SJCRH30 (cell line): ENCODE measurements at regions not wholly inside any gene's neighbourhood (a gene's known extent, or its start where the extent isn't known, plus 50 kb on each side); places are given as distances from the start of the nearest gene placed in this dataset.

Experiments used
- DNase-seq, 2 experiments: peaks; one replicate each; pipeline ENCODE4 v3.0.0-alpha.2; 2015 to 2020
- H3K27ac ChIP-seq: fragments of 250-450 bp; sonication (Bioruptor Pico); 2 replicates; pipeline ENCODE4 v1.5.1; 2020; ENCODE audit warnings: mild to moderate bottlenecking, moderate library complexity
- H3K27me3 ChIP-seq: fragments of 250-450 bp; sonication (Bioruptor Pico); 2 replicates; pipeline ENCODE4 v1.5.1; 2020; ENCODE audit warnings: mild to moderate bottlenecking, moderate library complexity
- H3K36me3 ChIP-seq: fragments of 250-450 bp; sonication (Bioruptor Pico); 2 replicates; pipeline ENCODE4 v1.5.1; 2020; ENCODE audit warnings: mild to moderate bottlenecking, moderate library complexity
- H3K4me1 ChIP-seq: fragments of 250-450 bp; sonication (Bioruptor Pico); 2 replicates; pipeline ENCODE4 v1.5.1; 2020; ENCODE audit warnings: mild to moderate bottlenecking, moderate library complexity
- H3K4me3 ChIP-seq: fragments of 250-450 bp; sonication (Bioruptor Pico); 2 replicates; pipeline ENCODE4 v1.5.1; 2020; ENCODE audit warnings: mild to moderate bottlenecking, moderate library complexity
- H3K9me3 ChIP-seq: fragments of 250-450 bp; sonication (Bioruptor Pico); replicated peaks from 2 replicates; pipeline ENCODE4 v1.5.1; 2020; ENCODE audit warnings: mild to moderate bottlenecking, moderate library complexity

- H3K9me3 ChIP-seq, result no peaks in the 10 kb centered on the region
These were observed 389.6 kb upstream of the JAG1 start for GRCh38 chr20:11063444-11063843.

GRCh38 chr20:11064946-11065345 lies 391.1 kb upstream of the JAG1 start:
- H3K27me3 ChIP-seq, result no peaks in the 10 kb centered on the region
- H3K9me3 ChIP-seq, result no peaks in the 10 kb centered on the region
- no peaks in the 10 kb centered on the region for H3K36me3 ChIP-seq
- H3K4me3 ChIP-seq, result no peak overlapping the region
- H3K4me1 ChIP-seq, result 0 out of 2 replicates have a peak, but pooled peaks cover 7% of the 10 kb centered on the region
- no peak for DNase-seq
- H3K27ac ChIP-seq, result no peak overlapping the region

More at GRCh38 chr20:11063444-11063843, 389.6 kb upstream of the JAG1 start:
- Histone ChIP-seq H3K36me3 (no peaks in the 10 kb centered on the region), H3K27me3 (no peaks in the 10 kb centered on the region), H3K4me1 (0 out of 2 replicates have a peak, but pooled peaks cover 7% of the 10 kb centered on the region), H3K27ac (no peak overlapping the region), H3K4me3 (no peak overlapping the region)
- no peak for DNase-seq

- Histone ChIP-seq H3K9me3 (no peaks in the 10 kb centered on the region), H3K27ac (no peak overlapping the region), H3K27me3 (no peaks in the 10 kb centered on the region), H3K4me1 (no peaks in the 10 kb centered on the region), H3K4me3 (no peak overlapping the region), H3K36me3 (no peaks in the 10 kb centered on the region)
- DNase-seq, result no peak
These were observed 393.6 kb upstream of the JAG1 start for GRCh38 chr20:11067359-11067758.

DNA sequence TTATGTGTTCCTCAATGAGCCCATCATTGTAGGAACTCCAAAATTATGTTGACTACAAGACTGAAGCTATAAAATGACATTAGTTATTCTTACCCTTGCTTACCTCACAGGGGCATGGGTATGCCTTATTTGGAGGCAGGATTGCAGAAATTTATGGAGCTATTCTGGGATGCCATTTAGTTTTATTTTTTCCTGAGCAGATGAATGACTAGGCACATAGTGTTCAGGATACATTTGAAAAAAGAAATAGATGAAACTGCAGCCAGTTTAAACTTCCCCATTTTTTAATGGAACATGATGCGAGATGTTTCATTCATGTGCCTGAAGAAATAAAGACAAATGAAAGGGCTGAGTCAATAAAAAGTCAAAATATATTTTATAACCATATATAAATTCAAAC lies 399.2 kb upstream of the JAG1 start:
- H3K4me1 ChIP-seq, result no peaks in the 10 kb centered on the region
- H3K4me3 ChIP-seq, result no peak overlapping the region
- no peaks in the 10 kb centered on the region for H3K9me3 ChIP-seq
- no peaks in the 10 kb centered on the region for H3K27me3 ChIP-seq
- DNase-seq, result no peak
- H3K27ac ChIP-seq, result no peak overlapping the region
- no peaks in the 10 kb centered on the region for H3K36me3 ChIP-seq

DNA sequence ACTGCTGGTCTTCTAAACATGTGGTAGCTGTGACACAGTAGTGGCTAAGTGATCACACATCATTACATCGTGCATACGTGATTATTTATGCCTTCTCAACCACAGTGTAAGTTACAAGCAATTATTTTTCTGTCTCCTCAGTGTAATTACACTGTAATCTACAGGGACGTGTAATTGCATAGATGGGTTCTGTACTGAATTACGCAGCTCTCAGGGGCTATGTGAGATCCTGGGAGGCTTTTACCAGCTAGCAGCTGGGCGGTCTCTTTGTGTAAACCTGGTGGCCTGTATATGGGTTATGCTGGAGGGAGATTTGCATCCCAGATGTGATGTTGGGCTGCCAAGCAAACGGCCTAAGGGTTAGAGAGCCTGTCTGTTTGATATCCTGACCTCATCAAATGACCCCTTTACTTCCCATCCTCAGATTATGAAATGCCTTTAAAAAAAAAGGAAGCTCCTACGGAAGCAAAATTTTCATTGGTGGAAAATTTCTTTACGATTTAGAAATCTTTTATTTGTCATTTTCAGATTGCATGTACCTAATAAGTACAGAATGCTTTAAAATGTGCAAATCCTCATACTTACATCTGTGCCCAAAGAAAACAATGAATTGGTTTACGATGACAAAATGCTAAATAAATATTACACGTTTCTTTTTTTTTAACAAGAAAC lies 402.8 kb upstream of the JAG1 start:
- Histone ChIP-seq H3K4me1 (no peaks in the 10 kb centered on the region), H3K27ac (no peak overlapping the region), H3K36me3 (no peaks in the 10 kb centered on the region), H3K4me3 (no peak overlapping the region), H3K9me3 (no peaks in the 10 kb centered on the region), H3K27me3 (no peaks in the 10 kb centered on the region)
- DNase-seq, result no peak

GRCh38 chr20:11077226-11077625 lies 403.4 kb upstream of the JAG1 start:
- DNase-seq, result no peak
- Histone ChIP-seq H3K36me3 (no peaks in the 10 kb centered on the region), H3K4me3 (no peak overlapping the region), H3K27ac (no peak overlapping the region), H3K27me3 (no peaks in the 10 kb centered on the region; the same call in 1 of the 2 replicates), H3K4me1 (no peaks in the 10 kb centered on the region), H3K9me3 (no peaks in the 10 kb centered on the region)

- H3K9me3 ChIP-seq, result no peaks in the 10 kb centered on the region
- no peak overlapping the region for H3K27ac ChIP-seq
- H3K36me3 ChIP-seq, result no peaks in the 10 kb centered on the region
- no peaks in the 10 kb centered on the region for H3K4me1 ChIP-seq
- H3K27me3 ChIP-seq, result no peaks in the 10 kb centered on the region; the same call in 1 of the 2 replicates
- DNase-seq, result no peak
- no peak overlapping the region for H3K4me3 ChIP-seq
These were observed 406.2 kb upstream of the JAG1 start for GRCh38 chr20:11080010-11080409.

- H3K27ac ChIP-seq, result no peak overlapping the region
- DNase-seq, result no peak
These were observed 407.1 kb upstream of the JAG1 start for GRCh38 chr20:11080781-11081377.

DNA sequence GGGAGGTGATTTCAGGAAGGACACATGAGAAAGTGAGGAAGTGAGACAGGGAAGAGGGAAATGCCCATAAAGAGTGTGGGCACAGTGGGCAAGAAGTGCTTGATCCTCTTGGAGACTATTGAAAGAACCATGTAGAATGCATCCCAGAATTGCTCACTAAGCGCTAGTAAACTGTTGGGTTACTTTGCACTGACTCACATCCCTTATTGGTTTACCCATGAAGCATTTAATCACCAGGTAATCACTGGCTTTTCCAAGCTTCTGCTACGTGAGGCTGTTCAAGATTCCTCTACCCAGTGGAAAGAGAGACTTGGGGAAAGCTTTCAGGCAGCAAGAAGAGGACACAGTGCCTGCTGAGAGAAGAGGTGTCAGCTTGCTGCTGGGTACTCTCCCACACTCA lies 410.0 kb upstream of the JAG1 start:
- no peak overlapping the region for H3K4me3 ChIP-seq
- no peaks in the 10 kb centered on the region for H3K36me3 ChIP-seq
- H3K4me1 ChIP-seq, result no peaks in the 10 kb centered on the region
- no peak overlapping the region for H3K27ac ChIP-seq
- H3K27me3 ChIP-seq, result no peaks in the 10 kb centered on the region; the same call in 1 of the 2 replicates
- DNase-seq, result no peak
- no peaks in the 10 kb centered on the region for H3K9me3 ChIP-seq

More at GRCh38 chr20:11080781-11081377, 407.1 kb upstream of the JAG1 start:
- Histone ChIP-seq H3K27me3 (no peaks in the 10 kb centered on the region; the same call in 1 of the 2 replicates), H3K4me3 (no peak overlapping the region), H3K36me3 (no peaks in the 10 kb centered on the region), H3K4me1 (no peaks in the 10 kb centered on the region), H3K9me3 (no peaks in the 10 kb centered on the region)

GRCh38 chr20:11084508-11084907 lies 410.7 kb upstream of the JAG1 start:
- no peaks in the 10 kb centered on the region; the same call in 1 of the 2 replicates for H3K27me3 ChIP-seq
- H3K9me3 ChIP-seq, result no peaks in the 10 kb centered on the region
- no peaks in the 10 kb centered on the region for H3K36me3 ChIP-seq
- no peaks in the 10 kb centered on the region for H3K4me1 ChIP-seq
- no peak overlapping the region for H3K27ac ChIP-seq
- H3K4me3 ChIP-seq, result no peak overlapping the region
- no peak for DNase-seq

DNA sequence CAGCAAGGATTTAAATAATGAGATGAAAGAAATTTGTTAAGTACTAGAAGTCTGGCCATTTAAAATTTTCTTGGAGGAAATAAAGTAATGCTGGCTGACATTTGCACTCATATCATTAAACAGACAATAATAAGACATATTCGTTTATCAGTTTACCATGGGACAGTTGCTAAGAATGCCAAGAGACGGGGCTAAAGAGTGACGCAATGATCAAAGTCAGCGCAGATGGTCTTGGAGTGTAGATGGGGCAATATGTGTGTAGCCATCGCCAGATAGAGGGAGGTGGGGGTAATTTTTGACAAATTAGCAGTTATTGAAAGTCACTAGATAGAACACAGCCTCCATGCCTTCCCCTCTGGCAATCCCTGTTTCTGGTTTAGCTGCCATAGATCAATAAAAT lies 413.2 kb upstream of the JAG1 start:
- no peak for DNase-seq
- Histone ChIP-seq H3K27me3 (no peaks in the 10 kb centered on the region; the same call in 1 of the 2 replicates), H3K9me3 (no peaks in the 10 kb centered on the region), H3K4me1 (no peaks in the 10 kb centered on the region), H3K4me3 (no peak overlapping the region), H3K27ac (no peak overlapping the region), H3K36me3 (no peaks in the 10 kb centered on the region)

- Histone ChIP-seq H3K27ac (no peak overlapping the region), H3K36me3 (no peaks in the 10 kb centered on the region), H3K4me1 (no peaks in the 10 kb centered on the region), H3K9me3 (no peaks in the 10 kb centered on the region), H3K27me3 (no peaks in the 10 kb centered on the region), H3K4me3 (no peak overlapping the region)
- no peak for DNase-seq
These were observed 417.0 kb upstream of the JAG1 start for GRCh38 chr20:11090751-11091150.

GRCh38 chr20:11091511-11091910 lies 417.7 kb upstream of the JAG1 start:
- Histone ChIP-seq H3K9me3 (no peaks in the 10 kb centered on the region), H3K36me3 (no peaks in the 10 kb centered on the region), H3K4me1 (no peaks in the 10 kb centered on the region), H3K4me3 (no peak overlapping the region), H3K27ac (no peak overlapping the region), H3K27me3 (no peaks in the 10 kb centered on the region)
- no peak for DNase-seq

DNA sequence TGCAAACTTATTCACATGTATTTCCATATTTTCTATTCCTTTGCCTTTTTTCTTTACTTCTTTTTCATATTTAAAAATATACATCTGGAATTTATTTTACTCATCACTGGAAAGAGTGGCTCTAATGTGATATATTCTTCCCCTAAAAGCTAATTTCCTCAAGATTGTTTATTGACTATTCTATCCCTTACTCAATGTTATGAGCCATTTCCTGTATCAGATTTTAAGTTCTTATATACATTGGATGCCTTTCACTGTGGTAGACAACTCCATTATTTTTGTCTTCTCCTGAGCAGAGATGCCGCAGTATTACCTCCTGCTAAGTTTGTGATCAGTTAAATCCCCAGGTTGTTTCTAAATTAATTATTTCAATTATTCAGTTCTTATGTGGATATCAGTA lies 418.4 kb upstream of the JAG1 start:
- DNase-seq, result no peak
- H3K4me1 ChIP-seq, result no peaks in the 10 kb centered on the region
- H3K27me3 ChIP-seq, result no peaks in the 10 kb centered on the region
- no peak overlapping the region for H3K27ac ChIP-seq
- H3K4me3 ChIP-seq, result no peak overlapping the region
- H3K36me3 ChIP-seq, result no peaks in the 10 kb centered on the region
- no peaks in the 10 kb centered on the region for H3K9me3 ChIP-seq

- H3K4me3 ChIP-seq, result no peak overlapping the region
- DNase-seq, result no peak
- no peaks in the 10 kb centered on the region for H3K9me3 ChIP-seq
- no peaks in the 10 kb centered on the region for H3K36me3 ChIP-seq
- no peaks in the 10 kb centered on the region for H3K27me3 ChIP-seq
- no peak overlapping the region for H3K27ac ChIP-seq
- no peaks in the 10 kb centered on the region for H3K4me1 ChIP-seq
These were observed 420.4 kb upstream of the JAG1 start for GRCh38 chr20:11094196-11094595.

GRCh38 chr20:11094711-11095110 lies 420.9 kb upstream of the JAG1 start:
- no peaks in the 10 kb centered on the region for H3K4me1 ChIP-seq
- no peaks in the 10 kb centered on the region for H3K36me3 ChIP-seq
- H3K27me3 ChIP-seq, result no peaks in the 10 kb centered on the region
- no peak overlapping the region for H3K4me3 ChIP-seq
- no peak overlapping the region for H3K27ac ChIP-seq
- no peaks in the 10 kb centered on the region for H3K9me3 ChIP-seq
- DNase-seq, result no peak
